GM18909 (cell line): ENCODE measurements at regions not wholly inside any gene's neighbourhood (a gene's known extent, or its start where the extent isn't known, plus 50 kb on each side); places are given as distances from the start of the nearest gene placed in this dataset.

Source experiments
- ATAC-seq: cut with Tn5 transposase; IDR thresholded peaks from one replicate; pipeline ENCODE4 v1.9.1; 2021; ENCODE audit warnings: mild to moderate bottlenecking; ENCODE audit not compliant: unreplicated experiment, poor library complexity

DNA sequence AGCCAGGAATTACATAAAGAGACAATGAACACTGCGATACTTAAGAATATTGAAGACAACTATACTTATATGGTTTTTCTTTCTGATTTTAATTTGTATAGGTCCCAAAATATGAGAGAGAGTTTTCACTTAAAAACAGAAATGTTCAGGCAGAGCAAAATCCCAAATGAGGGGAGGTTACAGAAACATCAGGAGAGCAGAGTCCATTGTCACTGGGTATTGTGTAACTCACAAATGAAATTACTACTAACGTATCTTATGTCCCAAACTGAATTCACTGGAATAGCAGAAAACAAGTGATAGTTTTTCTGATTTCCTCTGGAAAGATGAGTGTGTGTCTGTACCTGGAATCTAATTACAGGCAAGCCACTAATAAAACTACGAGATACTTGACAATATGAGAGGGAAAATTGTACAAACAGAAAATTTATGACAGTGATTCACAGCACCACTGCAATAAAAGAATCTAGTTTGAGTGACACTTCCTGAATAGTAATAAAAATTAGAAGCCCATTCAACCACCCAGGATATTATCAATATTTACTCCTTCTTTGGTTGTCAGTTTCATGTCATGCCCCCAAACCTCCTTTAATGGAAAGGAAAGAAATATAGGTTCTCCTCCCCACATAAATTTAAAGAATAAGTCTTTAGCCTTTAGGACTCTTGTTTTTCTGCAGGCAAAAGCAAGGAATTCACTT, 522.6 kb downstream of the ADGRL2 start:
- no peak for ATAC-seq

DNA sequence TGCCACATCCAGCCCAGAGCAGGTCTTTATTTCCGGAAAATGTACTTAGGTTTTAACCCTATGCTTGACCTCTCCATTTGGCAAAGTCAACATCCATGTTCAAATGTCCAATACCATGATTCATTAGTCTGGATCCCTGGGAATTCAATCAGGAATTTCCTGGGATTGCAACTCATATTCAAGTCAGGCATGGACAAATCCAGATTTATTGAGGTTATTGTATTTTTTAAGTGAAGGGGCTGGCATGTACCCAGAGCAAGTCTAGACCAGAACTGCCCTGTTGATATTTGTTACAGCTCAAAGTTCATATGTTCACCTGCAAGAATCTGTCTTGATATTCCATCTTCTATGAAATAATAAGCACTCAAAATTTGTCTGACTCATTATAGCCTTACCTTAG, 521.1 kb downstream of the ADGRL2 start:
- ATAC-seq = no peak

DNA sequence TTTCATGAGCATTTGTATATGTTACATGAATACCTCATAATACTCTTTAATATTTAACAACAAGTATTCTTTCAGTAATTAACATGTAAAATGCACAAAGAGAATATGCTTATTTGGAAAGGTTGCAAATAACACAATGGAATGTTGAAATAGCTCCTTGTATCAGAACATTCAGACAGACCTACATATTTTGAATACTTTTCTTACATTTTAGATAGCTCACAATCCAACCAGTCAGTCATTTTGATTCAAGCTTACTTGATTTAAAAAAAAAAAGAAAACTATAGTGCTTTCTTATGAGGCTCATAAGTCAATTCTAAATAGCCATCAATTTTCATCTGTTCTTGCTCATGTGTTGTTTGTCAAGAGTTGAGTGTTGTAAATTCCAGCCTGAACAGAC, 518.8 kb downstream of the ADGRL2 start:
- ATAC-seq = no peak

DNA sequence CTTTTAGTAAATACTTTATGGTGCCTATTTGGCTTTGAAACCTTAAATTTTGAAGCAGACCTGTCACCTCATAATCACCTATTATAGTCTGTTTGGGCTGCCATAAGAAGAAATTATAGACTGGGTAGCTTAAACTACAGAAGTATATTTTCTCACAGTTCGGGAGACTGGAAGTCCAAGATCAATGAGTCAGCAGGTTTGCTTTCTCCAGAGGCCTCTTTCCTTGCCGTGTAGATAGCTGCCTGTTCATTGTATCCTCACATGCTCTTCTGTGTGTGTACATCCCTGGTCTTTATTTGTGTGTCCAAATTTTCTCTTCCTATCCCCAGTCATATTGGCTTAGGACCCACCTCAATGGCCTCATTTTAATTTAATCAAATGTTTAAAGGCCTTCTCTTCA, 518.2 kb downstream of the ADGRL2 start:
- ATAC-seq = no peak

DNA sequence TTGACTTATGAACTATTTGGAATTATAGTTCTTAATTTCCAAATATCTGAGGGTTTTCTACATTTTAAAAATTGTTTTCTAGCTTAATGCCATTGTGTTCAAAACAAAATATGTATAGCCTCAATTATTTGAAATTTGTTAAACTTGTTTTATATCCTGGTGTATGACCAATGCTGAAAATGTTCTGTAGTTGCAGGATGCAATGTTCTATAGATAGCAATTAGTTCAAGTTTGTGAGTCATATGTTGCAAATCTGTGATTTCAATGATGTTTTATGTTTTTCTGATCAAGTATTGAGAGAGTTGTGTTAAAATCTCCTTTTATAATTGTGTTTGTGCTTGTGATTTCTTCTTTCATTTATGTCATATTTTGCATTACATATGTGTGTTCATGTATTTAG, 517.5 kb downstream of the ADGRL2 start:
- no peak for ATAC-seq

DNA sequence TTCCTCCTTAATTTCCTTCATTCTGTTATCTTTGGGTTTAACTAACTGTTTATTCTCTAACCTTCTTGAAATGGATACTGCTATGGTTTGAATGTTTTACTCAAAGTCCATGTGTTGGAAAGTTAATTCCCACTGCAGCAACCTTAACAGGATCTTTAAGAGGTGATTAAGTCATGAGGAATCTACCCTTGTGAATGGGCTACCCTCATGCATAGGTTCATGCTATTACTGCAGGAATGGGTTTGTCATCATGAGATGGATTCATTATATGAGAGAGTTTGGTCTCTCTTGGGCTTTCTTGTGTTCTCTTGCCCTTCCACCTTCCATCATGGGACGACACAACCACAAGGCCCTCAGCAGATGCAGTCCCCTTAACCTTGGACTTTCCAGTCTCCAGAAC, 516.9 kb downstream of the ADGRL2 start:
- no peak for ATAC-seq

DNA sequence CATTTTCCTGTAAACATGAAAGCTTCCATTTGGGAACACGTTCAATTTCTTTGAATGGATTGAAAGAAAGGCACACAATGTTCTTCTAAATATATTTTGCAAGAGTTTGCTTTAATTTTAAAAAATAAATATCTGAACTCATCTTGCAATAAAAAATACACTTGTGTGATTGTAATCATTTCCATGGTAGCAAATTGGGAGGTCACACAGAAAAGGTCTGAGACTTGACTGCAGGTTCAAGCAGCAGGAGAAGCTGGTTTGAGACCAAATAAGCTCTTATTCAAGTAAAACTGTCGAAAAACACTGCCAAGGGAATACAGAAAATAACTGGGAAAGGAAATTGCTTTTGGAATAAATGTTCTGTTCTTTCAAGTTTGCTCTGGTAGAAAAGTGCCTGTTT, 498.9 kb downstream of the ADGRL2 start:
- ATAC-seq = no peak

DNA sequence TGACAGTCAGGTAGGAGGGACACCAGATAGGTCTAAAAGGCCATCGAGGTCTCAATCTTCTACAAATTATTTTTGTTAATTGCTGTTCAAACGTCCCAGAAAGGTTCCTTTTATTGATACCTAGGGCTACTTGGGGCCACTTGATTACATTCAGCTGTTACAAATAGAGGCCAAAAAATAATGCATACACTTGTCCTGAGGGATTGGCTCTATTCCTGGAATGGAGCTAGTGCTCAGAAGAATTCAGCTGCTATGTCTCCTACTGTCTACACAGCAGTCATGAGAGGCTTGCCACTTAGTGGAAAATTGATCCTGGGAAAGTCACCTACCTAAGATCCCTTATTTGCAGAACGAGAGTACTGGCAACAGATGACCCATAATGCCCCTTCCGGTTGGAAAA, 498.3 kb downstream of the ADGRL2 start:
- ATAC-seq = no peak

DNA sequence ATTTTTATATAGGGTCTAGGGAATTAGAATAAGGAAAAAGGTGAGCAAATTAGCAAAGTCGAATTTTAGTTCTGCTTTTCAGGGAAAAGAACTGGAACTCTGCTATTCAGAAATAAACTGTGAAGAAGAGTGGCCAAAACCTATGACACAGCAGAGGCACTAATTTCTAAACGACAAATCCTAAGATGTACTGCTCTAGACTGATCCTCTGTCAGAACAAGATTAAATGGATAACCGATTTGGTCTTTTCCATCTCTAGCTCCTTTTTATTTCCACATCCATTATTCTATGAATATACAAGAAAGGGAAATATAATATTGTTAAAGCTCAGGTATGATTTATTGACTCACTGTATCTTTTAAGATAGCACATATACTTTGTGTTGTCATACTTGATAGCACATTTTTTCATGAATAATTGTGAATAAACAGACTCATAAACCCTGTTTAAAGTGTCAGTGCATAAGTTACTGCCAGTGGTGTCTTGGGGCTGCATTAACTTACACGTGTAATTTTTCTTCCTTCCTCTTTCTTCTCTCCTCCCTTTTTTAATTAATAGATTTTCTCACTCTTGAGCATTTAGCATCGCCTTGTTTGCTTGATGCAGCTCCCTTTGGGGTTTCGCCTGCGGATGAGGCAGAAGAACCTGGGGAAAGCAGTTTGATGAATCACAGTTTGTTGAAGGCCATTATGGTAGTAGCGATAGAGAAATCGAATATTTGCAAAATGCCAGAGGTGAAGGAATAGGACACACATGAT, 496.6 kb downstream of the ADGRL2 start:
- ATAC-seq = no peak

DNA sequence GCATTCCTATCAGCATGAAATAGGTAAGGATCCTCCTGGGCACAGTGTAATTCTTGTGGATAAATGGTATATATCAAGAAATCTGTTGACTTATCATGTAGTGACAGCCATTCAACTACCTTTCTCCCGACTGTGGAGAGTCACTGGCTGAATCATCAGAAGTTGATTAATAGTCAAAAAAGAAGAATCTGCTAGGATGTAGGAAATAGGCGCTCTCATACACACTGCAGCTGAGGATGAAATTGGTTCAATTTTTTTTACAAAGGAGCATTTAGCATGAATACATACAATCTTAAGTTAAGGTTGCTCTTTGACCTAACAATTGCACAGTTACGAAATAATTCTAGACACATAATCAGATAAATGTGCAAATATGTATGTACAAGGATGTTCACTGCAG, 486.8 kb downstream of the ADGRL2 start:
- no peak for ATAC-seq

DNA sequence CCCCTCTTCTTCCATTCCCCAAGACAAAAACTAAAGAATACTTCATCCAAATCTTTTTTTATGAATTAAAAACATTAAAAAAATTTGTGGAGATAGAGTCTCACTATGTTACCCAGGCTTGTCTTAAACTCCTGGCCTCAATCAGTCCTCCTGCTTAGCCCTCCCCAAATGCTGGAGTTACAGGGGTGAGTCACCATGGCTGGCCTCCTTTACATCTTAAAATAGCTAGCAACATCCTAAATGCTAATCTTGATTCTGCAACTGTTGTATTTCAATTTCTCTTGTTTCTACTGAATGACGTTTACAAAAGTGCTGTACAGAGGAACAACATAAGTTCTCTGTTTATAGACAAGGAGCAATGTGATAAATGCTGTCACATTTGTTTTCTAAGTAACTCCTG, 483.5 kb downstream of the ADGRL2 start:
- ATAC-seq = no peak

DNA sequence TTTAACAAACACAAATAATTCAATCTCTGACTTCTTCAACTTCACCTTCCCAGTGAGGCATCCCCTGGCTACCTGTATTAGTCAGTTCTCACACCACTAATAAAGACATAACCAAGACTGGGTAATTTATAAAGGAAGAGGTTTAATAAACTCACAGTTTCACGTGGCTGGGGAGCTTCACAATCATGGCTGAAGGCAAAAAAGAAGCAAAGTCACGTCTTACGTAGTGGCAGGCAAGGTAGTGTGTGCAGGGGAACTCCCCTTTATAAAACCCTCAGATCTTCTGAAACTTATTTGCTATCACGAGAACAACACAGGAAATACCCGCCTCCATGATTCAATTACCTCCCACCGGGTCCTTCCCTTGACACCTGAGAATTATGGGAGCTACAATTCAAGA, 478.5 kb downstream of the ADGRL2 start:
- no peak for ATAC-seq

DNA sequence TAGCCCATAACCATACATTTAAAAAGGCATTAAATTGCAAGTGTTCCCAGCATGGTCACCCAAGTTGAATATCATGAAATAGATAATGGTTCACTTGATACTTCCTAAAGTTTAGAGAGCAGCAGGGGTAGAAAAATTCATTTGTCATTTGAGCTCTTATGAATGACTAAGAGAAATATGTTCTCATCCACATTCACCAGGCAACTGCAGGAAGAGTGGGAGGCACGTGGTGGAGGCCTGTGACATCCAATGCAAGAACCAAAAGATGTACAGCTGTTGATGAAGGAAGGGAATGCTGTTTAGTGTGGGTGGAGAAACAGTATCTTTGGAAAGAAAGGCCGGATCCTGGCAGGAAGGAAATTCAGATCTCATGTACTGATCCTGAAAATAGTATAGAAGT, 473.1 kb downstream of the ADGRL2 start:
- ATAC-seq = no peak

DNA sequence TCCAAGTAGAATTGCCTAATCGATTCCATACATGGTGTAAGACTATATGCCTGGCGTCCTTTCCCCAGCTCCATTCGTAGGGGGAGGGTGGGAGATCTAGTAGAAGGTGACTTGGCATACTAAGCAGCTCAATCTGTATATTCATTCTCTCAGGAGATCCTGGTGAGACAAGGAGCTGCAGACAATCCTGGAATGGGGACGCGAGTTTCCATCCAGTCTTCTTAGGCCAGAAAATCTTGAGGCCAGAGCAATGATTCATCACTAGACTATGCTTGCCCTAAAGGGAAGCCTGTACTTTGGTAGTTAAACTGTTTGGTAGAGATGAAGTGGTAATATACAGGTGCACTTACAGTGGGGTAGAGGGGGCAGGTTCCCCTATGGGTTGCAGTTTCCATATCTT, 468.7 kb downstream of the ADGRL2 start:
- no peak for ATAC-seq

DNA sequence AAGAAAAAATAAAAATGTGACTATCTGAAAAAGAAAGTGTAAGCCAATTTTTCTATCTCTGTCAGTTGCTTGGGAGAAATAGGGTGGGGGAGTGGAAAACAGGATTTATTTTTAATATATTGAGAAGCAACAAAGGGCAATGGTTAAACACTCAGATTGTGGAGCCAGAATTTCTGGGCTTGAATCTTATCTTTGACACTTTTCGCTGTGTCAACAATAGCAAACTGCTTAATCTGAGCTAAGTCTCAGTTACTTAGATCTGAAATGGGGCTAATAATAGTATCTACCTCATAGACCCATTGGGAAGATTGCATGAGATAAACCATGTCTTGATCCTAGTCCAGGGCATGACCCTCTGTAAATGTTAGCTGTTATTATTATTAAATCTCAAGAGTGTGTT, 468.1 kb downstream of the ADGRL2 start:
- ATAC-seq = no peak

DNA sequence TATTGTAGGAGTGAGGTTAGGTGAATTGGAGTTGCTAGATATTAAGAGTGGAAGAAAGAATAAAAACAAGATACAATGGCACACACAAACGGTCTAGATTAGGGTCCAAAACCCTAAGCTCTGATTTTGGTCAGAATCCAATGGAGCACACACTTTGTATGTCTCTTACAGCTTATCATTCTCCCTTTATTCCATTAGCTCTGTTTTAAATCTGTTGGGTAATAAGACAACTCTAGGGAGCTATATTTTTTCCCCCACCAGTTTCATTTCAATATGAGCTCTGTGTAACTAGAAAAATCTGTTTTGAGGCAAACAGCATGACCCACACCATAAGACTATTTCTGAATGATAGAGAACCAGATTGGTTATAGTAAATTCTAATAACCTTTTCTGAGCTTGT, 465.6 kb downstream of the ADGRL2 start:
- ATAC-seq = no peak

DNA sequence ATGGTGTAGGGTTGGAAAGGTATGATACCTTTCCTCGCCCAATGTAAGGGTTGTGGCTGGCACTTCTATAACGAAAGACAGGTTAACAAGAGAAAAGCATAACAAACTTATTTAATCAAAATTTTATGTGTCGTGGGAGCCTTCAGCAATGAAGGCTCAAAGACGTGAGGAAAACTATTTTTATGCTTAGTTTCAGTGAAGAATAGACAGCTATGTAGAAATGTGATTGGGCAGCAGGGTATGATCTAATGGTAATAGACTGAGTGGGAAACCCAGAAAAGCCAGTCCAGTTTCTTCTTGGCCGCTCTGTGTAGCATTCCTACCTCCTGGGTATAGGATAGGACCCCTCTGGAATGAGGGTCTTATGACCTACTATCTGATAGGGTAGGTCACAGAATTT, 464.7 kb downstream of the ADGRL2 start:
- ATAC-seq = no peak

DNA sequence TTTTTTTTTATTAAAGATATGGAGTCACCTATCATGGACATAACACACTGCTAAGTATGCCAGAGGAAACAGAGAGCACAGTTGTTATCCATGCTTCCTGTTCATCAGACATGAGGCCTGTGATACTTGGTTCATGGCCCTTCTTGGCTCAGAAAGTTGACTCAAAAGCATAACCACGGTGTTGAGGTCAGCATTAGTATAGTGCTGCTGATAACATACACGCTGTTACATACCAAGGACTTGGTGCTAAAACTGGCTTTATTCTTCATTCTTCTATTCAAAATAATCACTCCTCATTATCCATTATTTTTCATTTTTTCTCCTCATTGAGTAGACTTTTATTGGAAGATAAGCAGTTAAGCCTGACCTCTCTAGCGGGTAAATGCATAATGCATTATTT, 464.1 kb downstream of the ADGRL2 start:
- no peak for ATAC-seq

DNA sequence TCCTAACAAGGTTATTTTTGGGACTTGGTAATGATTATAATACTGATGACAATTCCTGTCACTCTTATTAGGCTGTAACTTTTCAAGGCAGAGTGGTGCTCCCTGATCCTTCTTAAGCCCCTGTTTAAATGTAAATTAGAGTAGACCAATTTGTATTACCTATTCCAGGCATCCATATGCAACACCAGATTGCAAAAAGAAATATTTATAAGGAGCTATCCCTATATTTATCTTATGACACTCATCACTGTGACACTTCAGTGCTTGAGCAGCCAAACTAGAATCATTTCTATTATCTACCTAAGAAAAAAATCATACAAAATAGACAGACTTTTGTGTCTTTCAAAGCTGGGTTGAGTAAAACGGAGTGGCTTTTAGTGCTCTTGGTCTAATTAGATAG, 462.7 kb downstream of the ADGRL2 start:
- ATAC-seq = no peak

DNA sequence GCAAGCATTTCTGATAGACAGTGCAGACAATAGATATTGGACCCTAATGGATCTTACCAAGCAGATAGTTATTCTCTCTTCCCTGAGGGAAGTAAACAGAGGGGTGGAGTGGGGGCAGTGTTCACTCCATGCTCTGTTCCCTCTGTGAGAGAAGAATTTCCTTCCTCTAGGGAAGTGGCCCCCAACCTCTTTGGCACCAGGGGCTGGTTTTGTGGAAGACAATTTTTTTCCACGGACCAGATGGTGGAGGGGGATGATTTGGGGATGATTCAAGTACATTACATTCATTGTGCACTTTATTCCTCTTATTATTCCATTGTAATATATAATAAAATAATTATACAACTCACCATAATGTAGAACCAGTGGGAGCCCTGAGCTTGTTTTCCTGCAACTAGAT, 459.9 kb downstream of the ADGRL2 start:
- ATAC-seq = no peak

DNA sequence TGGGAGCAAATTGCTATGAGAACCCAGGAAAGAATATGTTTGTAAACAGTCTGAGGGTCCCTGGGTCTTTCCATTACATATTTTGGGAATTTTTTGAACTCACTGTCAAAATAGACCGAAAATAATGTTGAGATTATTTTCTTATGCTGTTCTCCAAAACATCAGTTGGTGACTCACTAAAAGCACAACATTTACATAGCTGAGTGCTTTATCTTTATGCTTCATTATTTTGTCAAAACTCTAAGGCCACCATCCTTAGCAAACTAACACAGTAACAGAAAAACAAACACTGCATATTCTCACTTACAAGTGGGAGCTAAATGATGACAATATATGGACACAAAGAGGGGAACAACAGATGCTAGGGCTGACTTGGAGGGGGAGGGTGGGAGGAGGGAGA, 459.3 kb downstream of the ADGRL2 start:
- no peak for ATAC-seq

DNA sequence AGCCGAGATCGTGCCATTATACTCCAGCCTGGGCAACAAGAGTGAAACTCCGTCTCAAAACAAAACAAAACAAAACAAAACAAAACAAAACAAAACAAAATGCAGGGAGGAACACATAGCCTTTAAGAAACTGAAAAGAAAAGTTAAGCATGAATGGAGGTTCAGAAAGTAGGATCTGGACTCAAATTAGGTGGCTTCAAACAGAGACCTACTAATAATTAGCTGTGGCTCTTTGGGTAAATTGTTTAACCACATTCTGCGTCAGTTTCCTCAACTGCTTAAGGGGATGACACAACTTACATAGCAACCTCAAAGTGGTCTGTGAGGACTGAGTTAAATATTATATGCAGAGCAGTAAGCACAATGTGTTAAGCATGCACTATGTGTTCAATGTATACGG, 458.2 kb downstream of the ADGRL2 start:
- no peak for ATAC-seq
